ENCODE measurements at regions not wholly inside any gene's neighbourhood (a gene's known extent, or its start where the extent isn't known, plus 50 kb on each side); places are given as distances from the start of the nearest gene placed in this dataset.
"Not testable (repeated sequence)": the region's sequence is repeated elsewhere in the genome, so short reads cannot be mapped to it uniquely, and the experiment has no call there.

DNA sequence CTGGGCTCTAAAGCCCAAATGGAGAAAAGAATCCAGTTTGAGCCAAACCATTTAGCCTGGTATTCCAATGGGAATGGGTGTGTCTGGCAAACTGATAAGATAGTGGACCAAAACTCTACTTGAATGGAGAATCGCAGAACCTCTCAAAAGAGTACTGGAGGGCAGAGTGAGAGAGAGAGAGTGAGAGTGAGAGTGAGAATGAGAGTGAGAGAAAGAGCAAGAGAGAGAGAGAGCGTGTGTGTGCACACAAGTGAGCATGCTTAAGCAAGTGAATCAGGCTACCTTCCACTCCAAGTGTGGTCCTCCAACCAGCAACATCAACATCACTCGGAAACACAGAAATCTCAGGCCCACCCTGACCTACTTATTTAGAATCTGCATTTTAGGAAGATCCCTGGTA is 58.8 kb downstream of the UQCRFS1 start:
- ChIA-PET CTCF (no interaction called here), POLR2A (no interaction called here)

DNA sequence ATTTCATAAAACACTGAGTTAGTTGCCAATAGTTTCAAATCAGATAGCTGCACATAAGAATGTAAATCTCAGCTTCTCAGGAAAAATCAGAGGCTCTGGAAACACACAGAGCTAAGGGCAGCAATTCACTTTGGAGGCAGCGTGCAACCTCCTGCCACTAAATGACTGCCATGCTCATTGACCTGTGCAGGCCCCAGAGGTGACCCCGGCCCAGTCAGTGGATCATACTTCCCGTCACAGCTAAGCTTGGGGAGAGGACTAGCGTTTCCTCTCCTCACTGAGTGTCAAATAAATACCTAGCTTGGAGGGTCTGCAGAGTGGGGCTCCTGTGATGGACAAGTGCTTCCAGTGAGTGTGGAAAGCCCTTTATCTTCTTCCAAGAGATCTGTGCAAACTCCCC is 67.2 kb downstream of the UQCRFS1 start:
- ChIA-PET POLR2A (no interaction called here), CTCF (no interaction called here)

DNA sequence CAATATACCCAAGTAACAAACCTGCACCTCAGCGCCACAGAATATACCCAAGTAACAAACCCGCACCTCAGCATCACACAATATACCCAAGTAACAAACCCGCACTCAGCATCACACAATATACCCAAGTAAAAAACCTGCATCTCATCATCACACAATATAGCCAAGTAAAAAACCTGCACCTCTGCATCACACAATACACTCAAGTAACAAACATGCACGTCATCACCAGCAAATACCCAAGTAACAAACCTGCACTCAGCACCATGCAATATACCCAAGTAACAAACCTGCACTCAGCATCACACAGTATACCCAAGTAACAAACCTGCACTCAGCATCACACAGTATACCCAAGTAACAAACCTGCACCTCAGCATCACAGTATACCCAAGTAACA is 69.8 kb downstream of the UQCRFS1 start:
- ChIA-PET POLR2A (no interaction called here), CTCF (no interaction called here)

DNA sequence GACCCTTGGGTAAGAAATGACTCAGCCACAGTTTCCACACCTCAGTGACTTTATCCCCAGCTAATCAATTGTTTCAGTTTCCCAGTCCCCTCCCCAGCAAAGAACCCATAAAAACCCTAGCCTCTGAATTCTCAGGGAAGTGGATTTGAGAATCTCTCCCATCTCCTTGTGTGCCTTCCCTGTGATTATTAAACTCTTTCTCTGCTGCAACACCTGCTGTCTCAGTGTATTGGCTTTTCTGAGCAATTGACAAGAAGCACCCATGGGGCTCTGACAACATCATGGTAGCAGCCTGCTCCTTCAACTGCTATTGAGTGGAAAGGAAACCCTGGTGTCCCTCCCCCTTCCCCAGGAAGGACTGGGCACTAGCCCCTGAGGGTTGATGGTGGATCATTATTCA is 73.7 kb downstream of the UQCRFS1 start:
- ChIA-PET CTCF (no interaction called here), POLR2A (no interaction called here)

DNA sequence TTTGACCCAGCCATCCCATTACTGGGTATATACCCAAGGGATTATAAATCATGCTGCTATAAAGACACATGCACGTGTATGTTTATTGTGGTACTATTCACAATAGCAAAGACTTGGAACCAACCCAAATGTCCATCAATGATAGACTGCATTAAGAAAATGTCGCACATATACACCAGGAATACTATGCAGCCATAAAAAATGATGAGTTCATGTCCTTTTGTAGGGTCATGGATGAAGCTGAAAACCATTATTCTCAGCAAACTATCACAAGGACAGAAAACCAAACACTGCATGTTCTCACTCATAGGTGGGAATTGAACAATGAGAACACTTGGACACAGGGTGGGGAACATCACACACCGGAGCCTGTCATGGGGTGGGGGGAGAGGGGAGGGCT is 74.7 kb downstream of the UQCRFS1 start:
- POLR2A ChIA-PET: not testable (repeated sequence)

DNA sequence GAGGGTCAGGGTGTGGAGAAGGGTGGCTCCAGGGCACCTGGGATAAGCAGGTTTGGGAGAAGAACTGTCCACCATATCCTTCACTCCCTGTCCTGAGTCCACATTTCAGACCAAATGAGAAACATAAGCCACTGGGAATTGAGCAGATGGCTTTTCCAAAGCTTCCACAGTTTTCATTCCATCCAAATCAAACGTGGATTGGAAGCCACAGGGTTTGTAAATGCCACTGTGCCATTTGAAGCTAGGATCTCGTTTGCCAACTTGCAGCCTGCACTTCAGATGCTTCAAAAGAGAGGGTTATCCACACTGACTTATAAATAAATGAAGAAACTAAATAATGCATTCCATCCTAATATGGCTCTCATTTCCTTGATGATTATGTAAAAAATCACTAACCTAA is 81.5 kb downstream of the UQCRFS1 start:
- ChIA-PET CTCF (no interaction called here), POLR2A (no interaction called here)

More for the DNA sequence above, 74.7 kb downstream of the UQCRFS1 start:
- CTCF ChIA-PET: not testable (repeated sequence)

DNA sequence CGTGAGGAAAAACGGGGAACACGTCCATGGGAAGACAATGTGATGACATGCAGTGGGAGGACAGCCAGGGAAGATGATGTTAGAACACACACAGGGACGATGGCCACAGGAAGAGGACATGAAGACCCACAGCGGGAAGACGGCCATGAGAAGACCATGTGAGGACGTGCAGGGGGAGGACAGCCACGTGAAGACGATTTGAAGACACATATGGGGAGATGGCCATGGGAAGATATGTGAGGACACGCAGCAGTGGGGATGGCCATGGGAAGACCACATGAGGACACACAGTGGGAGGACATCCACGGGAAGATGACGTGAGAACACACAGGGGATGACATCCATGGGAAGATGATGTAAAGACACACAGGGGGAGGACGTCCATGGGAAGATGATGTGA is 83.8 kb downstream of the UQCRFS1 start:
- CTCF ChIA-PET: no interaction called here
- POLR2A ChIA-PET: no interaction called here

DNA sequence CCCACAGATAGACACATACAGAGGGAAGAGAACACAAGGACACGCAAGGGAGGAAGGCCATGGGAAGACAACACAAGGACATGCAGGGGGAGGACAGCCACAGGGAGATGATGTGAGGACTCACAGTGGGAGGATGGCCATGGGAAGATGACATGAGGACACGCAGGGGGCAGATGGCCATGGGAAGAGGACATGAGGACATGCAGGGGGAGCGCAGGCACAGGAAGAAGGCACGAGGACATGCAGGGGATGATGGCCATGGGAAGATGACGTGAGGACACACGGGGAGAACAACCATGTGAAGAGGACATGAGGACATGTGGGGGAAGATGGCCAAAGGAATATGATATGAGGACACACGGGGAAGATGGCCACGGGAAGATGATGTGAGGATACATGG is 84.7 kb downstream of the UQCRFS1 start:
- ChIA-PET POLR2A (no interaction called here), CTCF (no interaction called here)

DNA sequence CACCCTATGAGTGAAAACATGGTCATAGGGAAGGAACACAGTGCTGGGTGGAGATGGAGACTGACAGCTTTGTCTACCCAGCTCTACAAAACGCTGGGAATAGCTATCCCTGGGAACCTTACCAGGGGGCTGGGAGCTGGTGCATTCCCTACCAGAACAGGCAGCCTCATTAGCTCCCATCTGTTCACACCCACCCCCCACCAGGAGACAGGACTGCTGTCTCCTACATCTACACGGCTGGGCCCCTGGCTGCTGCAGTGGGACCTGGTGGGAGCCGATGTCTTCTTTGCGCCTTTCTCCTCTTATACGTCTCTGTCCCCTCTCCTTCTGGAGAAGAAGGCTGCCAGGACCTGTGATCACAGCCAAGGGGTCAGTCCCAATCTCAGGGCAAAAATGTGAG is 90.8 kb downstream of the UQCRFS1 start:
- CTCF ChIA-PET: no interaction called here
- POLR2A ChIA-PET: no interaction called here

DNA sequence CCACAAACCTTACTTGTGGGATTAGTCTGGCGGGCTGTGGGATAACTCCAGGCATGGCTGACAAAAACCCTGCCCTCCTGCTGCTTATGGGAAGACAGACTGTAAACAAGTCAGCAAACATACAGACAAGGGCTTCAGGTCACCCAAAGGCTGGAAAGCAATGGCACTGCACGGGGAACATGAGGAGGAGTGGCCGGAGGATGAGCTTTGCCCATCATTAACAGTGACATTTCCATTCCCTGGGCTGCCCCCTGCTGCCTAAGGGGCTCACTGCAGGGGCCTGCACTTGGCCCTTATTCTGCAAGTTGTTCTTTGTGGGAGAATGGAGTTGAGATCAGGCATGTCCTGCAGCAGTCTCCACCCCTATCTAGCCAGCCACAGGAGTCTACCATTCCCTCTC is 91.3 kb downstream of the UQCRFS1 start:
- POLR2A ChIA-PET: no interaction called here
- CTCF ChIA-PET: no interaction called here

DNA sequence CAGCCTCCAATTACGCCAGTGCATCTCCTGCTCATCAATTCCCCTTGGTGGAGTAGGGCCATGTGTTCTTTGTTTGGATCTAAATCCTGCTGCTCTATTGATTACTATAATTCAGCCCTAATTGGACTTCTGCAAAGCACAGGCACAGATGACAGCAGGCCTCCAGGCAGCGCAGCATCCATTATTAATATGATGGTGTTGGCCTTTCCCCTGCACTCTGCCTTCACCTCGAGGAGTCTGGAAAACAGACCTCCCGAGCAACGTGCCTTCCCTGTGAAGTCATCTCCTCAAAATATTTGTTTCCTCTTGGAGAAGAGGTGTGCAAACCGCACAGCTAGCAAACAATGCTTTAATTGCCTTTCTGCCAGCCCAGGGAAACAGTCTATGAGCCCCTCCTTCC is 92.5 kb downstream of the UQCRFS1 start:
- POLR2A ChIA-PET: no interaction called here
- CTCF ChIA-PET: no interaction called here

DNA sequence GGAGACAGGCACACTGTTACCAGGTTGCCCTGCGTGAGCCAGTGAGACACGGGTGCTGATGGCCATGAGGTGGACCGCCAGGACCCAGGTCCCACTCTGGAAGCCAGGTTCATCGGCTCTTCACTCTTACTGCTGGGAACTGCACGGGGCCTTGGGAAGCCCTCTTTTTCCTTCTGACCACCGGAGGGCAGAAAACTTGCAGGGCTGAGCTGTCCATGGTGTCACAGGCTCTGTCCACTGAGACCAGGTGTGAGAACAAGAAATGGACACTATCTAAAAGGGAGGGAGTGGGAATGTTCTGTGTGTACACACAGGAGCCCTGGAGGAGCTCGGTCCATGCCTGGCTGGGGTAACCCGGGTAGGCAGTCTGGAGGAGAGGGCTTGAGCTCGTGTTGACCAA is 93.4 kb downstream of the UQCRFS1 start:
- CTCF ChIA-PET: no interaction called here
- POLR2A ChIA-PET: no interaction called here

DNA sequence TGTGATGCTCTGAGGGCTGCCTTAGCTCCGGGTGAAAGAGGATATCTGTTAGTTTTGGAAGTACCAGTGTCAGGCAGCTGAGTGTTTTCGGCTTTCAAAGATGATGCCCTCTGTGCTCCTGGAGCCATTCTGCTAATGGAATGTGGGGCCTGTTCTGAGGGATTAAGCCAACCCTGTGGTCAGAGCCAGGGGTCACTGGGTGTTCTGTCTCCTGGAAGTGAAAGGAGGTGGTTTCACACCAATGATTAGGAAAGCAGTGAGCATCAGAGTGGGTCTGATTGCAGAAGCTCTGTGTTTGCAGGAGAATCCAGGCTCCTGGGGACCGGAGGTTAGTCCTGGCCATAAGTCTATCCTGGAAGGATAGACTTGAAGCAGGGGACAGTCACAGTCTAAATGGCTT is 94.6 kb downstream of the UQCRFS1 start:
- CTCF ChIA-PET: no interaction called here
- POLR2A ChIA-PET: no interaction called here

DNA sequence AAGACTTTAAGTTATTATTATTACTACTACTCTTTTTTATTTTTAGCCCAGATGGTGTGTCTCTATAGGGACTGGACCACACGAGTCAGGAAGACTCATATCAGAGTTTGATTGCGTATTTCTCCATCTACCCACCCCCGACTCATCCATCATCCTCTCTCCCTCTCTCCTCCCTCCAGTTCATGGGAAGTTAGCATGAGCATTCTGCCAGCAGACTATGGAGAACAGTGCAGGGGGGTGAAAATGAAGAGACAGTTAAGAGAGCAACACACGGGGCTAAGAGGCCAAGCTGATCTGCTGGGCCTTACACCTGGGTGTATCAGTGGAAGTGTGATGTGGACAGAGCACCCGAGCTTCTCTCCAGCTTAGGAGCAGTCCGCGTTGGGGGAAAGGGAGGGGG is 95.0 kb downstream of the UQCRFS1 start:
- POLR2A ChIA-PET: no interaction called here
- CTCF ChIA-PET: no interaction called here

DNA sequence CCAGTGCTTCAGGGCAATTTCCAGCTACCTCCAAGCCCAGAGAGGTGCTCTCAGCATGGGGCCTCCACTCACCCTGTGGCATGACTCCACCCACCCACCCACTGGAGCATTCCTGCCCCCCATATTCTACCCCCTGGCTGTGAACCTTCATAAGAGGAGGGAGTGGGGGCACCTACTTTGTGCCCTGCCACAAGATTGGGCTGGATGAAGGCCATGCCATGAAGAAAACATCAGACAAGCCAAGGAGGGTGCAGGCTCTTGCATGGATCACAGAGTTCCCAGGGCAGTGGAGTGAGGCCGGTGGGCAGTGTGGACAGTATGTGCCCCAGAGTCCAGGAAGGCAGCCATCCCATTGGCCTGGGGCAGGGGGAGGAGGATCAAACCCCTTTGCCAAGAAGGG is 97.8 kb downstream of the UQCRFS1 start:
- ChIA-PET CTCF (no interaction called here), POLR2A (no interaction called here)

DNA sequence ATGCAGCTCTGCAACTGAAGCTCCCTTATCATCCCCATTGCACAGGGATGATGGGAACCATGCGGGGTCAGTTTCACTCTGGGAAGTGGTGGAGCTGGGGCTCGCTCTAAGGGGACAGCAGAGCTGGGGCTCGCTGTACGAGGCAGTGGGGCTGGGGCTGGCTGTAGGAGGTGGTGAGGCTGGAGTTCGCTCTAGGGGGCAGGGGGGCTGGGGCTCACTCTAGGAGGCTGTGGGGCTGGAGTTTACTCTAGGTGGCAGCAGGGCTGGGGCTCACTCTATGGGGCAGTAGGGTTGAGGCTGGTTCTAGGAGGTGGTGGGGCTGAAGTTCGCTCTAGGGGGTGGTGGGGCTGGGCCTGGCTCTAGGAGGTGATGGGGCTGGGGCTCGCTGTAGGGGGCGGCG is 99.1 kb downstream of the UQCRFS1 start:
- ChIA-PET CTCF (no interaction called here), POLR2A (no interaction called here)

DNA sequence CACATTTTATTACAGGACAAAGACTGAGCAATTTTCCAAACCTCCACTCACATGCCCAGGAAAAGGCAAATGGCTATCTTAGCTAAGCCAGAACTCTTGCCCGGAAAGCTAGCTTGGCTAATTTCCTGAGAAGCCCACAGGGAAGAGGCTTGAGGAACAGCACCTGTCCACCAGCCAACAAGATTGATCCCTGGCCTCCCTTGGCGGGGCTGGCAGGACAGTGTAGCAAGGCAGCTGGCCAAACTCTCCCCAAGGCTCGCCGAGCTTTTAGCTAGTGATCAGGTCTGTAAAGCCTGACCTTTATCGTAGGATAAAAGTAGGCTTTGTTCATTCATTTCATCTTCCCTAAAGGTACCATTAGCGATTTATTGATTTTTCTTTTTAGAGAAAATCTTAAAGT is 101.4 kb downstream of the UQCRFS1 start:
- ChIA-PET POLR2A (no interaction called here), CTCF (no interaction called here)

DNA sequence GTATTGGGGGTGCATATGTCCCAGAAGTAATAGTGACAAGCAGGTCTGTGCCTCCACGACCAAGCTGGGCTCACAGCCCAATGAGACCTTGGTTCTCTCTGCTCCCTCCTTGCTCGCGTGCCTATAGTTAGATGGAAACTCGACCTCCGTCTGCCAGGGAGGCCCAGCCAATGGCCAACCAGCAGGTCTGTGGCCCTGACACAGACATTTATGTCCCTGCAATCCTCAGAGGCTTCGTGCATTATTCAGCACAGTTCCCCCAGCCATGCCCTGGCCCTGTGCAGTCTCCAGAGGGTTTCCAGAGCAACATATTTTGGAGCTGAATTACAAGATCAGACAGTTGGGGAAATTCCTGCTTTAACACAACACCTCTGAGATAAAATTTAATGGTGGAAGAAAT is 105.1 kb downstream of the UQCRFS1 start:
- POLR2A ChIA-PET: no interaction called here
- CTCF ChIA-PET: no interaction called here

DNA sequence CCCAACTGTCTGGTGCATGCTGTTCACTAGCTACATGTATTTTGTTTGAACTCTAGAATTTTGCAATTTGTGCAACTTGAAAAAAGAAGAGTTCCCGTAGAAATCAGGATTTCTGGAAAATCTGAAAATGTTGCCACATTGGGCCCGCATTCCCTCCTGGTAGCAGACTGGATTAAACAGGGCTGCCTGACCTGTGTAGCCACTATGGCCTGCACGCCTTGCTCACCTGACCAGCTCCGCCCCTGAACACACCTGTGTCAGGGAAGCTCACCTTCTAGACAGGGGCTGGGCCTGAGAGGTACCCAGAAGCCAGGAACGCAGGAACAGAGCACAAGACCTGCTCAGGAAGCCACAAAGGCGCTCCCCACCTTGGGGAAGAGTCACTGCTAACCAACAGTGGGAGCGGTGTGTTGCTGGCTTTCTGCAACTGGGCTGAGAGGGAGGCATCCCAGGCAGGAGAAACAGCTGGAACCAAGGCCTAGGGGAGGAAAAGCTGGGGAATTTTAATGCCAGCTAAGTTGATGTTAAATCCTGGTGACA is 106.5 kb downstream of the UQCRFS1 start:
- POLR2A ChIA-PET: no interaction called here
- CTCF ChIA-PET: no interaction called here

DNA sequence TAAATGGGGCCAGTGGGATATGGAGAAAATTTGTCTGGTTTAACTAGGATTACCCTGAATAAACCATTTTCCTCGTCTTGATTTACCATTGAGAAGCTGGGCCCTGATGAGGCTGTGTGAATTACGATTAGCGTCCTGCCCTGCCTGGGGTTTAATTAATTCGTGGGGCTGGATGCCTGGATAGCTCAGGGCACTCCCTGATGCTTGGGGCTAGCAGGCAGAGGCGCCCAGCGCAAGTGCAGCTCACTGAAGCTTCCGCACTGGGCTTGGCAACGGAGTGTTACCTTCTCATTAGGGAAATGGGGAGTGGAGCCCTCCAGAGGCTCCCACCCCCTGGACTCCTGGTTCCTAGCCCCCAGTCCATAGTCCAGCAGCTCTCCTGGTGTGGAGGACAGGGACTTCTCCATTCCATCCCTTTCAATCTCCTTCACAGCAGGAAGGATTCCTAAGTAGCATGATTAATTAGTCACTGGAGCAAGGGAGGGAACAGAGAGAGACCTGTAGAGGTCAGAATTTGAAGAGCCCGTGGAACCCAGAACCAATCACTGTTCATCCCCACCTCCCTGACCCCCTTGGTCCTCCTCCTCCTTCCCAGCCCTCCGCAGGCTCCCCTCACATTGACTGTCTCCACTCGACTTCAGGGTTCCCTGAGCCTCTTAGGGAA is 107.2 kb downstream of the UQCRFS1 start:
- POLR2A ChIA-PET: no interaction called here

DNA sequence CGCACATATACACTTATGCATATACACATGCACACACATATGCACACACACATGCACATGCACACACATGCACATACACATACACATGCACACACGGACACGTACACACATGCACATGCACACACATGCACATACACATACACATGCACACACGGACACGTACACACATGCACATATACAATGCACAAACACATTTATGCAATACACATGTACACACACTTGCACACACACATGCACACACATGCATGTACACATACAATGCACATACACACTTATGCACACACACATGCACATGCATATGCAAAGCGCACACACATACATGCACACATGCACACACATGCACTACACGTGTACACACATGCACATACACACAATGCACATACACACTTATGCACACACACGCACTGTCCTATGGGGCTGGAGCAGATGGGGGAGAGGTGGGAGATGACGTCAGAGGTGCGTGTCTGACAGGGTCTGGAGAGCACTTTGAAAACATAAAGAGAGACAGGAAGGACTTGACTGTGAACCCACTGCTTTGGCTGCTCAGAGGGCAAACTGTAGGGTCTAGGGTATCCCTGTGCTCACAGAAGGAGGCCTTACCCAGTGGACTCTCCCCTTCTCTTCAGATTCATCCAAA is 108.2 kb downstream of the UQCRFS1 start:
- POLR2A ChIA-PET: no interaction called here
- CTCF ChIA-PET: no interaction called here

More for the DNA sequence above, 107.2 kb downstream of the UQCRFS1 start:
- CTCF ChIA-PET: no interaction called here

DNA sequence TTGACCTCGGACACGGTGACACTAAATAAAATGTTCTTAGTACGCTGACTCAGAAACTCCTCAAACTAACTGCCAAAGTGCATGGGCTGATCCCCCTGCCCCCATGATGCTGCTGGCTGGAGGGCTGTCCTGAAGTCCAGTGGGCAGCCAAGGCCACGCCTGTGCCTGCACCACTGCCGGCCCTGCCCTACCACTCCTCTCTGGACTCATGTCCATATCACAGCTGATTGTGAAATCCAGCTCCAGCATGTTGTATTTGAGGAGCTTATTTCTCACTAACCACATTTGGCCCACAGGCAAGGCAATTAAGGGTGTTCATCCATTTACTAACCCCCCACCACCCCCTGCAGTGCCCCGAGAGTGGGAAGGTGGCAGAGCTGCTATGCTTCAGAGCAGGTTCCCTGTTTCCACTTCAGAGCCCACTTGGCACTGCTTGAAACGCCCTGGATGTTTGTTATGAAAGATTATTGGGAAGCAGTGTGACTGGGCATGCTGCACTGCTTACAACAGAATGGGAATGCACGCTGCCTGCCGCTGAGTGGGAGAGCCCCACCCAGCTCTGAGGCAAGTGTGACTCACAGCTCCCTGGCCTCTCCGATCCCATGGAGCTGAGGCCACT is 114.0 kb downstream of the UQCRFS1 start:
- ChIA-PET CTCF (no interaction called here), POLR2A (no interaction called here)

All from activated CD8-positive, alpha-beta memory T cell treated with anti-CD3 and anti-CD28 coated beads for 36 hours (primary cell).